Spinal cord (tissue), 9 donors: ENCODE measurements at regions not wholly inside any gene's neighbourhood (a gene's known extent, or its start where the extent isn't known, plus 50 kb on each side); places are given as distances from the start of the nearest gene placed in this dataset.
A peak's percentile ranks its signal among the peaks of the same experiment; 100 is the strongest.

Source experiments
- DNase-seq, 6 donors: peaks; one replicate each; pipeline versions ENCODE4 v3.0.0 to v3.0.0-alpha.2; 2013 to 2015; ENCODE audit warnings: low spot score in 6 of 6, low read depth in 4 of 6
- H3K27ac ChIP-seq: one replicate; pipeline ENCODE4 v1.5.1; 2013; ENCODE audit warnings: low read depth, low read length, control low read depth
- H3K27me3 ChIP-seq: one replicate; pipeline ENCODE4 v1.6.1; 2013; ENCODE audit warnings: low read length; ENCODE audit not compliant: control insufficient read depth, insufficient read depth
- H3K36me3 ChIP-seq: one replicate; pipeline ENCODE4 v1.6.1; 2013; ENCODE audit warnings: low read length; ENCODE audit not compliant: control insufficient read depth, insufficient read depth
- H3K4me1 ChIP-seq: one replicate; pipeline ENCODE4 v1.6.1; 2013; ENCODE audit warnings: low read length; ENCODE audit not compliant: control insufficient read depth, insufficient read depth
- H3K4me3 ChIP-seq: one replicate; pipeline ENCODE4 v1.5.1; 2013; ENCODE audit warnings: low read depth, low read length, control low read depth
- H3K9me3 ChIP-seq: one replicate; pipeline ENCODE4 v1.6.1; 2013; ENCODE audit warnings: low read length; ENCODE audit not compliant: control insufficient read depth, insufficient read depth
- WGBS: methylation state at CpG from one replicate; pipeline ENCODE4 v1.1.5; 2013; ENCODE audit warnings: missing lambda C conversion rate; ENCODE audit not compliant: insufficient coverage; 5-methylcytosine and 5-hydroxymethylcytosine counted together
- donor health status: healthy.

DNA sequence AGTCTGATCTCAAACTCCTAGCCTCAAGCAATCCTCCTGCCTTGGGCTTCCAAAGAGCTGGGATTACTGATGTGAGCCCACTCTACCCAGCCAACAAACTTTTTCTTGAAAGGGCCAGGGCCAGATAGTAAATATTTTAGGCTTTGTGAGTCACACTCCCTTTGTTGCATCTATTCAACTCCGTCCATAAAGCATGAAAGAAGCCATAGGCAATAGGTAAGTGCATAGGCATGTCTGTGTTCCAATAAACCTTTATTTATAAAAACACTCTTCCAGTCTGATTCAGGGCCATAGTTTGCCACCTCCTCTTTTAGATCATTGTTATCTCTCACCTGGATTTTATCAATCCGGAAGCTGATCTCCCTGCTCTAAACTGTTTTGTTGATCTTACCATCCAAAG is 105.6 kb upstream of the BMPER start:
- Histone ChIP-seq H3K9me3 (no peaks in the 10 kb centered on the region), H3K27ac (no peak overlapping the region), H3K27me3 (no peaks in the 10 kb centered on the region), H3K36me3 (no peaks in the 10 kb centered on the region), H3K4me1 (no peaks in the 10 kb centered on the region), H3K4me3 (no peak overlapping the region)
- no peak for DNase-seq
- WGBS = no CpG with 5 or more reads among the region's 2 CpGs

DNA sequence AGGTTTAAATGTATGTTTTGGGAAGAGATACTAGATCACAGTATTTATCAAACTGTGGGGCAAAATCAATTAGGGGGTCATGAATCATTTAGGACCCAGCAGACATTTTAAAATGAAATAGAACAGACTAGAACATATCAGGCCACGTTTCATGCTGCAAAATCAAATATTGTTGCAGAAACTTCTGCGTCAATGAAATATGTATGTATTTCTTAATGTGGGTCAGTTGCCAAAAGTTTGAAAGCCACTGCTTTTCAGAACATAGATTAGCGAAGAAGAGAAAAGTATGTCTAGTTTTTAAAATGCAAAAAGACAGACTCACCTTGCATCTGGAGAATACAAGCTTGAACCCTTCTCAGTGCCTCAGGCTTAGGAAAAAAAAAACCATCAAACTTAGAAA is 102.7 kb upstream of the BMPER start:
- no peaks in the 10 kb centered on the region for H3K36me3 ChIP-seq
- no peak for DNase-seq
- no peaks in the 10 kb centered on the region for H3K9me3 ChIP-seq
- no peak overlapping the region for H3K27ac ChIP-seq
- H3K27me3 ChIP-seq = no peaks in the 10 kb centered on the region
- no CpG with 5 or more reads among the region's 3 CpGs for WGBS
- H3K4me1 ChIP-seq = no peaks in the 10 kb centered on the region
- no peak overlapping the region for H3K4me3 ChIP-seq

DNA sequence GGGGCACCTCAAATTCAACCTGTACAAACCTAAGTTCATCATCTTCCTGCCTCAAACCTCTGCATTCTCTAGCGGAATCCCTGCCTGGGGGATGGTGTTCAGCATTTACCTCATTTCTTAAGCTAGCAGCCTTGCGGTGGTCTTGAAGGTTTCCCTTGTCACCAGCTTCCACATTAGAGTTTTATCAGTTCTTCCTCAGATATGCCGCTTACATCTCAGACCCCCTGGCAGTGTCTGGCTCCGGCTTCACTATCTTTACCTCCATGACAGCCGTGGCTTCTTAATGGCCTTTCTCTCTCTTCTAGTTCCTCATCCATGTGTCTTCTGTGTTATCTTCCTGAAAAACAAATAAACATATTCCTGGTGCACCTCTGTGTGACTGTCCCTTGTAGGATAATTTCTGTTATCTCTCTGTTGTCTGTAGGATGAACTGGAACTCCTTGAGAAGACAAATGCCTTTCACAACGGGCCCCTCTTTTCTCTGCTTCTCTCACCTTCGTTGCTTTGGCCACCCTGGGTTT is 101.1 kb upstream of the BMPER start:
- H3K9me3 ChIP-seq = no peaks in the 10 kb centered on the region
- H3K4me3 ChIP-seq = no peak overlapping the region
- no peak for DNase-seq
- no peaks in the 10 kb centered on the region for H3K36me3 ChIP-seq
- H3K27me3 ChIP-seq = no peaks in the 10 kb centered on the region
- WGBS = 82% methylated on average over 6 of the region's 7 CpGs
- H3K4me1 ChIP-seq = no peaks in the 10 kb centered on the region
- no peak overlapping the region for H3K27ac ChIP-seq

DNA sequence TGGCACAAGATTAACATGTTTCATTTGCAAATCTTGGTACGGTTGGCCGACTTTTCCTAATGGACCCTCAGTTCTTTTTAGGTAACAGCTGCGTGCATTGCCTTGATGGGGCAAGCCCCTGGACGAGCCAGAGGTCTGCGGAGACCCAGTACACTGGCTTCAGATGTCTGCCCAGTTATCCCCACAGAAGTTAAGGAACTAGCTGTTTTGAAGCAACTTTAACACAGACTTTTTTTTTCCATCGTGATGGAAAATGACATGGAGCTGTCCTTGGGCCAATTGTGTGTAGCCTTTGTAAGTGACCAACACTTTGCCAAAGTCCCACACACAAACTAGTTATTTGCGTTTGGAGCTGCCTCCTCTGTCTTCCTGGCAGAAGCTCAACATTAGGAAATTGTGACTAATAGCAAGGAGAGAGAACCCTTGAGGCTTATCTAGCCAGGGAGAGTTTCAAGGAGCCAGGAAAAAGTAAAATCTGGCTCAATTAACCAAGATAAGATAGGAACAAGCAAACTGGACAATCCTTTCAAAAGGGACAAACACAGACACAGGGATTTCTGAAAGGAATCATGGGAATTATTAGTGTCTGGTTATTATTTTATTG is 99.6 kb upstream of the BMPER start:
- no peak for DNase-seq
- WGBS = 79% methylated on average over 5 of the region's 7 CpGs
- Histone ChIP-seq H3K27me3 (no peaks in the 10 kb centered on the region), H3K9me3 (no peaks in the 10 kb centered on the region), H3K4me3 (no peak overlapping the region), H3K4me1 (no peaks in the 10 kb centered on the region), H3K27ac (no peak overlapping the region), H3K36me3 (no peaks in the 10 kb centered on the region)

DNA sequence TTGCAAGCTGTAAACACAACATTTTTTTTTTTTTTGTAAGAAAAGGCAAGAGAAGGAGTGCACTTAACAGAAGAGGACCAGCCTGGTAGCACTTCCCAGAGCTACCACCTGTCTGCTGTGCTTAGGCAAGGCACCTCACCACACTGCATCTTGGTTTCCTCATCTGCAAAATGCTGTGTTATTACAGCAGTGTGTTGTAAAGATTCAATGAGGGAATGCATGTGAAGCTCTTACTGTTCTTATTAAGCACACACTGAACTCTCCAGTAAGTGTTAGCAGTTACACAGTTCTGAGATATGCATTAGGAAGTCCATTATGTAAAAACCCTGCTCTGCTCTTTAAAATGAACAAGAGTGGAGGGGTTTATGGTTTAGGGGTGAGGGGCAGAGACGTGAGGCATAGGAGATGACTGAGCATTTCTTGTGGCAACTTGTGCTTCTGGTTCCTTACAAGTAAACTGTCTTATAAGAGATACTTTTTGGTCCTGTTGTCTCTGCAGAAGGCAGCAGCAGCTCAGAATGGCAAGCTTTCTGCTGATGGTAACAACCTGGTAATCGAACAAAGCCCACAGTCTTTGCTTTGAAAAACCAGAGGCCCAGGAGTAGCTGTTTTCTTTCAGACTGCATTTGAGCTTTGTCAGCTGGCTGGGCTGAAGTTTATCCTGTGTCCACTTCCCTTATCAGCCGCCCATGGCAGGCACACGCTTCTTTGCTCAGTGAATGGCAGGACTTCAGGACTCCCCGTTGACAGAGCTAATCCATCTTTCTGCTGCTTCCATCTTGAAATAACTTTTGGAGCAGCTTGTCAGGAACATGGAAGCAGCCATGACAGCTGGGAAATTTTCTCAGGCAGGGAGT is 98.8 kb upstream of the BMPER start:
- 73% methylated on average over 5 of the region's 5 CpGs for WGBS
- H3K27me3 ChIP-seq = no peaks in the 10 kb centered on the region

DNA sequence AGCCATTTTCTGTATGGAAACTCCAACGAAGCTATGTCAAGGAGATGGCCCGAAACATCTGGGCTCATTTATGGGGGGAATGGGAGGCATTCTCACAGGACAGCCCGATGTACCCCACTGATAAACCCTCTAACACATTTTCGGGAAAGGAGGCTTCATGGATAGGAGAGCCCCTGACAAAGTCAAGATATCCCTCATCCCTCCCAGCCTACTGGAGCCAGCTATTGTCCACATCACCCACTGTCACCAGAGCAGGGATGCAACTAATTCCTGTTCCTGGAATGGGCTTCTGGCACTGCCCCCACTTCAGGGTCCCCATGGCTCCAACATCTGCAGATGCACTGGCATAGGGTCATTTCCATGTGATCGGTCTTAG is 98.2 kb upstream of the BMPER start:
- Histone ChIP-seq H3K4me3 (no peak overlapping the region), H3K27me3 (no peaks in the 10 kb centered on the region), H3K4me1 (no peaks in the 10 kb centered on the region), H3K27ac (no peak overlapping the region), H3K9me3 (no peaks in the 10 kb centered on the region), H3K36me3 (no peaks in the 10 kb centered on the region)
- WGBS = 0% methylated on average over 1 of the region's 5 CpGs
- no peak for DNase-seq

More for the DNA sequence above, 98.8 kb upstream of the BMPER start:
- Histone ChIP-seq H3K36me3 (no peaks in the 10 kb centered on the region), H3K4me3 (no peak overlapping the region), H3K4me1 (no peaks in the 10 kb centered on the region), H3K9me3 (no peaks in the 10 kb centered on the region), H3K27ac (no peak overlapping the region)
- DNase-seq = no peak

DNA sequence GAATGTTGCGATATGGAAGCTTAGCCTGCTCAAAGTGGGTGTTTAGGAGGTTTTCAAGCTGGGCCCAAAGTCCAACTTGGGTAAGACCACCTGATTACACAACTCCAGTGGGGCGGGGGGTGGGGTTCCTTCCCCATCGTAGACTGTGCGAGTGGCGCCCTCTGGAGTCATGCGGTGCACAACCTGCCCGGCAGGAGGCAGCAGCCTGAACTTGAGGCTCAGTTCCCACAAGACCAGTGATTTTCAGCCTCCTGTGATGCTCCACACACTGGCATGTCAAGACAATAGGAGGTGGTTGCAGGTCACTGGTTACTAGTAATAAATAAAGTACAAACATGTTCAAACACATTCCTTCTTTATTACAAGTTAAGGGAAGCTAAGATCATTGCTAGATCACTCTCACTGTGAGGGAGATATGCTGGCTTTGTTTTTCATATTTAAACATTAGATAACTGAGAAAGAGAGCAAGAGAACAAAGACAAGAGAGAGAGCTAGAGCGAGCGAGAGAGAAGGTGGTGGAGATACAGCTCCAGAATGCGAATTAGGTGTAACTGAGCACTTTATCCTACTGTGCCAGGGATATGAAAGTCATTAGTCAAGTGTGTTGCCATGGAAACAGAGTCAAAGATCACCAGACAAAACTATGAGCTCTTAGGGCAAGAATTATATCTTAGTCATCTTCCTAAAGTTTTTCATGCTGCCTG is 97.4 kb upstream of the BMPER start:
- no peaks in the 10 kb centered on the region for H3K4me1 ChIP-seq
- DNase-seq = peak in 2 of 6 donors; percentile 29 to 72
- no peak overlapping the region for H3K27ac ChIP-seq
- 51% methylated on average over 7 of the region's 10 CpGs for WGBS
- no peaks in the 10 kb centered on the region for H3K9me3 ChIP-seq
- H3K36me3 ChIP-seq = no peaks in the 10 kb centered on the region
- no peak overlapping the region for H3K4me3 ChIP-seq
- no peaks in the 10 kb centered on the region for H3K27me3 ChIP-seq

DNA sequence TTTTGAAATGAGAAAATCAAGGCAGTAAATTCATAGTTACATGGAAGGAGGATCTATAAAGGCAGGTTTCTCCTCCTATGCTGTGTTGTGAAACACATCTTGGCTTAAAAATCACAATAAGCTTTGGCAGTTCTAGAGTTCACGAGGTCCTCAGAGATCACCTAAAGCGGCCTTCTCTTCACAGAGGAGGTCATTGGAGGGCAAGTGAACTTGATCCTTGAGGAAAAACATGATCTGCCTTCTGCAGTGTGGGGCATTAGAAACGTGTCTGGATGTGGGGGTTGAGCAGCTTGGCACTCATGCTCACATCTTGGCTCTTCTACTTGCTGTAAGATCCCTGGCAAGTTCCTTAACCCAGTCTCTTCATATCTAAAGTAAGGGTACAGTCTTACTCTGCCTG is 96.1 kb upstream of the BMPER start:
- no peaks in the 10 kb centered on the region for H3K9me3 ChIP-seq
- H3K27me3 ChIP-seq = no peaks in the 10 kb centered on the region
- H3K36me3 ChIP-seq = no peaks in the 10 kb centered on the region
- H3K27ac ChIP-seq = no peak overlapping the region
- DNase-seq = peak in 1 of 6 donors; percentile 48
- no peaks in the 10 kb centered on the region for H3K4me1 ChIP-seq
- H3K4me3 ChIP-seq = no peak overlapping the region
- WGBS = no CpG with 5 or more reads among the region's 3 CpGs

DNA sequence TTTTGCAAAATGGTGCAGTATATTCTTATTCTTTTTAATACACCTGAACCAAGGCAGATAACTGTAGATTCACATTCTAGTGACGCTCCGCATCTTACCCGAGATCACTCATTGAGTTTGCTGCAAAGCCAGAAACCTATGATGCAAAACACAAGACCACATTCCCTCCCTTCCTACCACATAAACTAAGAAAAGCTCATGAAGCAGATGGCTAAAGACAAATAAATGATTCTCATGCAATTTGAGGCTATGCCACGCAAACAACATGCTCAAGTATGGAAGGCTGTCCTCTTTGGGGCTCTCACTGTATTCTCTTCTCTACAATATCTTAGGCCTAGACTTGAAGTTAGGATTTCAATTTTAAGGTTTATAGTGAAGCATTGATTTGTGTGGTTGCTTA is 95.0 kb upstream of the BMPER start:
- no peaks in the 10 kb centered on the region for H3K4me1 ChIP-seq
- H3K9me3 ChIP-seq = no peaks in the 10 kb centered on the region
- H3K4me3 ChIP-seq = no peak overlapping the region
- DNase-seq = peak in 1 of 6 donors; percentile 34
- no peak overlapping the region for H3K27ac ChIP-seq
- no peaks in the 10 kb centered on the region for H3K27me3 ChIP-seq
- WGBS = 81% methylated on average over 4 of the region's 4 CpGs
- H3K36me3 ChIP-seq = no peaks in the 10 kb centered on the region
